H1 (cell line): ENCODE measurements at regions not wholly inside any gene's neighbourhood (a gene's known extent, or its start where the extent isn't known, plus 50 kb on each side); places are given as distances from the start of the nearest gene placed in this dataset.
A peak's percentile ranks its signal among the peaks of the same experiment; 100 is the strongest.

Experiments used
- EP300 ChIP-seq, 2 experiments: IDR thresholded peaks; 1 replicate in 1 of 2; 2 replicates in 1 of 2; pipeline ENCODE4 v1.6.1; 2011 to 2012; ENCODE audit warnings: low read depth in 2 of 2, low read length in 2 of 2, mild to moderate bottlenecking in 2 of 2, borderline replicate concordance in 1 of 2, inconsistent platforms in 1 of 2, moderate library complexity in 1 of 2
- POLR2AphosphoS5 ChIP-seq: IDR thresholded peaks from 2 replicates; pipeline ENCODE4 v1.6.1; 2011; ENCODE audit warnings: low read depth, low read length
- SIX5 ChIP-seq: IDR thresholded peaks from 2 replicates; pipeline ENCODE4 v1.6.1; 2011; ENCODE audit warnings: mild to moderate bottlenecking, low read depth, low read length
- ZNF274 ChIP-seq: IDR thresholded peaks from 2 replicates; pipeline ENCODE4 v1.7.0; 2012; ENCODE audit warnings: low read length, borderline replicate concordance; ENCODE audit errors: extremely low read depth
- TF ChIP-seq, protein P1 (sequence below): IDR thresholded peaks from 2 replicates; pipeline ENCODE4 v1.6.1; 2011; ENCODE audit warnings: low read length, improper control_type of control experiment
- TF ChIP-seq, protein P2 (sequence below), 3 experiments: IDR thresholded peaks; 1 replicate in 2 of 3; 2 replicates in 1 of 3; pipeline versions ENCODE4 v1.5.1 to v1.6.1; 2011; ENCODE audit warnings: low read length in 3 of 3, mild to moderate bottlenecking in 3 of 3, inconsistent platforms in 2 of 3, low read depth in 1 of 3, moderate library complexity in 1 of 3; ENCODE audit not compliant: insufficient read depth in 1 of 3; ENCODE audit errors: control extremely low read depth in 1 of 3

DNA sequence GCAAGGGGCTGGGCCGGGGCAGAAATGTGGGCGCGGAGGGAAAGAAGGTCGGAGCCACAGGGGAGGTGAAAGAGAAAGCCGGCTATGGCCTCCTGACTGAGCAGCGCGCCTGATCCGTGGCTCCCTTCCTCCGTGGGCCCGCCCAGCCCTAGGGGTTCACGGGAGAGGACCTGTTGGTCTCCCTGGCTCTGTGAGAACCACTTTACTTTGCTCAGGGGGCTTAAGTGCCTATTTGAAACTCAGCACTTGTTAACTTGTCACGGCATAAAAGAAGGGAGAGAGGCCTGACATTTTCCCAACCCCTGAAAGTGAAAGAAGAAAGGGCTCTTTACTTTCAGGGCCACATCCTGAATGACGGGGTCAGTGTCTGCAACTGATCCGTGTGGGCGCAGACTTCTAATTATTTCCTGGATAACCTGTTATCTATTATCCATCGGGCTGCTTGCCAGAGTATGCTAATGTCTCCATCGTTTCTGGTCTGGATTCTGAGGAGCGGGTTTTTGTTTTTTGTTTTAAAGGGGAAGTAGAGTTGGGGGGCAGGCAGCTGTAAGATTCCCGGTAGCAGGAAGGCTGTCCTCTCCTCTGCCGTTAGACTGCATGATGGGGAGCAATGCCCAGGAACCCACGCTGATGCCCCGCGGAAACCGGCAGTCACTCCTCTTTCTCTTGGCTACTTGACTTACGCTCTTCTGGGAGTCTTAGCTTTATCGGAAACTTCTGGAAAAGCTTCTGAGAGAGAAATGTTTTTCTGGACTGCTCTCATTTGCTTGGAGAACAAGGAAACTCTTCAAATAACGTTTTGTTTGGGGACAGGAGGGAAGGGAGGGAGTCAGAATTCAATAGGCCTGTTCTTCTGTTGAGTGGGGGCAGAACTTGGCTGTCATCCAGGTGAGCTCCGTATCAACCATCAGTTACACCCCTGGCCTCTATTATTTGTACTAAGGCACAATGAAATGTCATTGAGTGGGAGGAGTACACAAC lies 127.7 kb upstream of the MAX start:
- TF ChIP-seq, protein P1, sequence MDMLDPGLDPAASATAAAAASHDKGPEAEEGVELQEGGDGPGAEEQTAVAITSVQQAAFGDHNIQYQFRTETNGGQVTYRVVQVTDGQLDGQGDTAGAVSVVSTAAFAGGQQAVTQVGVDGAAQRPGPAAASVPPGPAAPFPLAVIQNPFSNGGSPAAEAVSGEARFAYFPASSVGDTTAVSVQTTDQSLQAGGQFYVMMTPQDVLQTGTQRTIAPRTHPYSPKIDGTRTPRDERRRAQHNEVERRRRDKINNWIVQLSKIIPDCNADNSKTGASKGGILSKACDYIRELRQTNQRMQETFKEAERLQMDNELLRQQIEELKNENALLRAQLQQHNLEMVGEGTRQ, result no peak
- TF ChIP-seq ZNF274 (no peak), EP300 (IDR thresholded peaks at IDR 0.05; ENCODE audit: borderline replicate concordance in 1 of 2, low read depth in 2 of 2, low read length in 2 of 2) (no peak), SIX5 (no peak), POLR2AphosphoS5 (peak; percentile 41; the same call in 1 of the 2 replicates)
- TF ChIP-seq, protein P2, sequence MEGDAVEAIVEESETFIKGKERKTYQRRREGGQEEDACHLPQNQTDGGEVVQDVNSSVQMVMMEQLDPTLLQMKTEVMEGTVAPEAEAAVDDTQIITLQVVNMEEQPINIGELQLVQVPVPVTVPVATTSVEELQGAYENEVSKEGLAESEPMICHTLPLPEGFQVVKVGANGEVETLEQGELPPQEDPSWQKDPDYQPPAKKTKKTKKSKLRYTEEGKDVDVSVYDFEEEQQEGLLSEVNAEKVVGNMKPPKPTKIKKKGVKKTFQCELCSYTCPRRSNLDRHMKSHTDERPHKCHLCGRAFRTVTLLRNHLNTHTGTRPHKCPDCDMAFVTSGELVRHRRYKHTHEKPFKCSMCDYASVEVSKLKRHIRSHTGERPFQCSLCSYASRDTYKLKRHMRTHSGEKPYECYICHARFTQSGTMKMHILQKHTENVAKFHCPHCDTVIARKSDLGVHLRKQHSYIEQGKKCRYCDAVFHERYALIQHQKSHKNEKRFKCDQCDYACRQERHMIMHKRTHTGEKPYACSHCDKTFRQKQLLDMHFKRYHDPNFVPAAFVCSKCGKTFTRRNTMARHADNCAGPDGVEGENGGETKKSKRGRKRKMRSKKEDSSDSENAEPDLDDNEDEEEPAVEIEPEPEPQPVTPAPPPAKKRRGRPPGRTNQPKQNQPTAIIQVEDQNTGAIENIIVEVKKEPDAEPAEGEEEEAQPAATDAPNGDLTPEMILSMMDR (IDR thresholded peaks at IDR 0.05; ENCODE audit: control extremely low read depth in 1 of 3, insufficient read depth in 1 of 3, low read depth in 1 of 3, low read length in 3 of 3), result no peak
